ENCODE measurements at regions not wholly inside any gene's neighbourhood (a gene's known extent, or its start where the extent isn't known, plus 50 kb on each side); places are given as distances from the start of the nearest gene placed in this dataset.

DNA sequence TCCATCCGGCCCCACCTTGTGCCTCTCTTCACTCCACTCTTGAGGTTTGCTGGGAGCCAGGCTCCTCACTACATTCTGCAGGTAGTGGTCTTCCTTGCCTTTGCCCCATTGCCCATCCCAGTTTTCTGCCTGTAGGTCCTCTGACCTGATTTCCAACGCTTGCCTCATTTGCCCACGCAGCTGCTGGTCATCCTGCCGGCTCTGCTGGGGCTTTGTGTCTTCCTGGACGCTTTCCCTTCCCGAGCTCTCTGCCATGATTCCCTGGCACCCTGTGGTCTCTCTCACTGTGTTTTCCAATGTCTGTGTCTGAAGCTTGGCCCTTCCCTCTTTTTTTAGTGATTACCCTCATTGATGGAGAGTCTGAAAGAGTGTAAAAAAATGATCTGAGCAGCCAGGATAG, 451.6 kb downstream of the UTRN start:
- no peak overlapping the region for H4K5ac ChIP-seq (ENCODE audit: insufficient read length, low read depth, low read length)
- no peak overlapping the region for H2BK5ac ChIP-seq (ENCODE audit: insufficient read length, low read length)
- H3K36me3 Mint-ChIP-seq (ENCODE audit: insufficient read depth in 1 of 3, low read depth in 3 of 3), result peaks cover 2 to 24% (median 23%) of the 10 kb centered on the region in 3 experiments; a peak in 6 of 7 replicates
- no peak overlapping the region for H4K8ac ChIP-seq (replicated peaks; ENCODE audit: insufficient read length, low read depth, low read length)
- H2BK12ac ChIP-seq (ENCODE audit: insufficient read length, low read depth, low read length), result no peak overlapping the region
- no peak overlapping the region for H3K56ac ChIP-seq (ENCODE audit: insufficient read length, low read depth, low read length)
- H3K79me2 ChIP-seq (ENCODE audit: insufficient read depth, low read length), result no peaks in the 10 kb centered on the region
- no peak overlapping the region for H3K4me3 Mint-ChIP-seq
- no peaks in the 10 kb centered on the region for H3K9me3 ChIP-seq (ENCODE audit: control insufficient read depth, low read depth, low read length)
- H2AK5ac ChIP-seq (ENCODE audit: insufficient read length, low read length), result no peak overlapping the region
- DNase-seq, result no peak
- no CpG with 5 or more reads among the region's 6 CpGs for WGBS (ENCODE audit: extremely low coverage, insufficient read length, low lambda C conversion rate)
- H3K9ac ChIP-seq (ENCODE audit: extremely low read depth, insufficient read length, low read length), result no peak overlapping the region
- no peak overlapping the region for H2BK20ac ChIP-seq (ENCODE audit: low read depth, low read length, poor library complexity, severe bottlenecking)
- H3K4me1 Mint-ChIP-seq, result peaks cover 6 to 9% of the 10 kb centered on the region in 2 experiments
- no peak overlapping the region for H2AFZ ChIP-seq (ENCODE audit: low read length)
- H3K27ac ChIP-seq (ENCODE audit: insufficient read length, low read depth, low read length), result no peak overlapping the region
- H3K9me3 Mint-ChIP-seq, result no peaks in the 10 kb centered on the region
- no peaks in the 10 kb centered on the region for H3K79me1 ChIP-seq (ENCODE audit: insufficient read depth, low read depth, low read length, poor library complexity, severe bottlenecking)
- no peak overlapping the region for H3K4me2 ChIP-seq (ENCODE audit: insufficient read depth, insufficient read length, low read length)
- no peak overlapping the region for H2BK15ac ChIP-seq (ENCODE audit: low read depth, low read length)
- no peaks in the 10 kb centered on the region for H3K4me1 ChIP-seq (ENCODE audit: insufficient read depth, low read length)
- no peak overlapping the region for H3K18ac ChIP-seq (ENCODE audit: insufficient read length, low read depth, low read length)
- H3K27me3 ChIP-seq (ENCODE audit: insufficient read depth, low read length), result no peaks in the 10 kb centered on the region
- H3T11ph ChIP-seq (ENCODE audit: low read length), result no peak overlapping the region
- H3K23me2 ChIP-seq (ENCODE audit: insufficient read length, low read depth, low read length, poor library complexity, severe bottlenecking), result no peaks in the 10 kb centered on the region
- no peak overlapping the region for H3K23ac ChIP-seq (ENCODE audit: insufficient read length, low read depth, low read length)
- H2BK120ac ChIP-seq (ENCODE audit: low read depth, low read length, poor library complexity, severe bottlenecking), result no peak overlapping the region
- no peak overlapping the region for H3K14ac ChIP-seq (ENCODE audit: insufficient read depth, low read length)
- TF ChIP-seq, protein P1, sequence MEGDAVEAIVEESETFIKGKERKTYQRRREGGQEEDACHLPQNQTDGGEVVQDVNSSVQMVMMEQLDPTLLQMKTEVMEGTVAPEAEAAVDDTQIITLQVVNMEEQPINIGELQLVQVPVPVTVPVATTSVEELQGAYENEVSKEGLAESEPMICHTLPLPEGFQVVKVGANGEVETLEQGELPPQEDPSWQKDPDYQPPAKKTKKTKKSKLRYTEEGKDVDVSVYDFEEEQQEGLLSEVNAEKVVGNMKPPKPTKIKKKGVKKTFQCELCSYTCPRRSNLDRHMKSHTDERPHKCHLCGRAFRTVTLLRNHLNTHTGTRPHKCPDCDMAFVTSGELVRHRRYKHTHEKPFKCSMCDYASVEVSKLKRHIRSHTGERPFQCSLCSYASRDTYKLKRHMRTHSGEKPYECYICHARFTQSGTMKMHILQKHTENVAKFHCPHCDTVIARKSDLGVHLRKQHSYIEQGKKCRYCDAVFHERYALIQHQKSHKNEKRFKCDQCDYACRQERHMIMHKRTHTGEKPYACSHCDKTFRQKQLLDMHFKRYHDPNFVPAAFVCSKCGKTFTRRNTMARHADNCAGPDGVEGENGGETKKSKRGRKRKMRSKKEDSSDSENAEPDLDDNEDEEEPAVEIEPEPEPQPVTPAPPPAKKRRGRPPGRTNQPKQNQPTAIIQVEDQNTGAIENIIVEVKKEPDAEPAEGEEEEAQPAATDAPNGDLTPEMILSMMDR (conservative IDR thresholded peaks at IDR 0.05), result no peak
- no peak overlapping the region for H3K4ac ChIP-seq (ENCODE audit: low read depth, low read length)
- no peaks in the 10 kb centered on the region for H3K27me3 Mint-ChIP-seq (ENCODE audit: low read depth)
- H4K20me1 ChIP-seq (ENCODE audit: control insufficient read depth, insufficient read depth, insufficient read length), result no peaks in the 10 kb centered on the region
- no peak overlapping the region for H4K91ac ChIP-seq (ENCODE audit: insufficient read length, low read depth, low read length)
- H3K27ac Mint-ChIP-seq, result peak overlapping the region in 2 of 3 experiments; percentile 59 to 64; a peak in 4 of 7 replicates

All from H9 (cell line).